ENCODE measurements at regions not wholly inside any gene's neighbourhood (a gene's known extent, or its start where the extent isn't known, plus 50 kb on each side); places are given as distances from the start of the nearest gene placed in this dataset.

GRCh38 chr15:46450112-46450809, 815.4 kb downstream of the SQOR start:
- TF ChIP-seq, protein P1, sequence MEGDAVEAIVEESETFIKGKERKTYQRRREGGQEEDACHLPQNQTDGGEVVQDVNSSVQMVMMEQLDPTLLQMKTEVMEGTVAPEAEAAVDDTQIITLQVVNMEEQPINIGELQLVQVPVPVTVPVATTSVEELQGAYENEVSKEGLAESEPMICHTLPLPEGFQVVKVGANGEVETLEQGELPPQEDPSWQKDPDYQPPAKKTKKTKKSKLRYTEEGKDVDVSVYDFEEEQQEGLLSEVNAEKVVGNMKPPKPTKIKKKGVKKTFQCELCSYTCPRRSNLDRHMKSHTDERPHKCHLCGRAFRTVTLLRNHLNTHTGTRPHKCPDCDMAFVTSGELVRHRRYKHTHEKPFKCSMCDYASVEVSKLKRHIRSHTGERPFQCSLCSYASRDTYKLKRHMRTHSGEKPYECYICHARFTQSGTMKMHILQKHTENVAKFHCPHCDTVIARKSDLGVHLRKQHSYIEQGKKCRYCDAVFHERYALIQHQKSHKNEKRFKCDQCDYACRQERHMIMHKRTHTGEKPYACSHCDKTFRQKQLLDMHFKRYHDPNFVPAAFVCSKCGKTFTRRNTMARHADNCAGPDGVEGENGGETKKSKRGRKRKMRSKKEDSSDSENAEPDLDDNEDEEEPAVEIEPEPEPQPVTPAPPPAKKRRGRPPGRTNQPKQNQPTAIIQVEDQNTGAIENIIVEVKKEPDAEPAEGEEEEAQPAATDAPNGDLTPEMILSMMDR (IDR thresholded peaks at IDR 0.05) = no peak
- TF ChIP-seq POLR2A (IDR thresholded peaks at IDR 0.05) = no peak

Measured in lower leg skin (tissue), 3 donors.